ENCODE measurements at regions not wholly inside any gene's neighbourhood (a gene's known extent, or its start where the extent isn't known, plus 50 kb on each side); places are given as distances from the start of the nearest gene placed in this dataset.

GRCh38 chr17:13384626-13385025 is 217.1 kb downstream of the HS3ST3A1 start:
- ATAC-seq: no peak

GRCh38 chr17:13378361-13378760 is 223.4 kb downstream of the HS3ST3A1 start:
- Mint-ChIP-seq H3K36me3 (no peaks in the 10 kb centered on the region), H3K27ac (no peak overlapping the region), H3K9me3 (peaks cover 0 to 4% of the 10 kb centered on the region in 2 donors)
- DNase-seq (ENCODE audit: low spot score in 2 of 2) (no peak), ATAC-seq (no peak)

More at GRCh38 chr17:13384626-13385025, 217.1 kb downstream of the HS3ST3A1 start:
- Mint-ChIP-seq H3K36me3 (no peaks in the 10 kb centered on the region), H3K27ac (no peak overlapping the region), H3K9me3 (no peaks in the 10 kb centered on the region)
- DNase-seq (ENCODE audit: low spot score in 2 of 2): no peak

- no peak for DNase-seq (ENCODE audit: low spot score in 2 of 2)
- ATAC-seq: no peak
- Mint-ChIP-seq H3K9me3 (peaks cover 0 to 4% of the 10 kb centered on the region in 2 donors), H3K27ac (no peak overlapping the region), H3K36me3 (no peaks in the 10 kb centered on the region)
Measured at GRCh38 chr17:13374203-13375143, 227.3 kb downstream of the HS3ST3A1 start.

- DNase-seq (ENCODE audit: low spot score in 2 of 2) (no peak), ATAC-seq (no peak)
- H3K27ac Mint-ChIP-seq: no peak overlapping the region
- H3K9me3 Mint-ChIP-seq: no peaks in the 10 kb centered on the region
- no peaks in the 10 kb centered on the region for H3K36me3 Mint-ChIP-seq
Measured at GRCh38 chr17:13372432-13372831, 229.3 kb downstream of the HS3ST3A1 start.

GRCh38 chr17:13367154-13367553 is 234.6 kb downstream of the HS3ST3A1 start:
- Mint-ChIP-seq H3K36me3 (no peaks in the 10 kb centered on the region), H3K9me3 (no peaks in the 10 kb centered on the region), H3K27ac (no peak overlapping the region)
- DNase-seq (ENCODE audit: low spot score in 2 of 2) (no peak), ATAC-seq (no peak)

- DNase-seq (ENCODE audit: low spot score in 2 of 2) (no peak), ATAC-seq (no peak)
- no peaks in the 10 kb centered on the region for H3K36me3 Mint-ChIP-seq
- no peak overlapping the region for H3K27ac Mint-ChIP-seq
- H3K9me3 Mint-ChIP-seq: no peaks in the 10 kb centered on the region
Measured at GRCh38 chr17:13365331-13365730, 236.4 kb downstream of the HS3ST3A1 start.

- Mint-ChIP-seq H3K9me3 (no peaks in the 10 kb centered on the region), H3K36me3 (no peaks in the 10 kb centered on the region), H3K27ac (no peak overlapping the region)
- DNase-seq (ENCODE audit: low spot score in 2 of 2): no peak
- ATAC-seq: no peak
Measured at GRCh38 chr17:13363771-13364170, 238.0 kb downstream of the HS3ST3A1 start.

- peak overlapping the region in 1 of 2 donors; percentile 36 for H3K27ac Mint-ChIP-seq
- H3K9me3 Mint-ChIP-seq: no peaks in the 10 kb centered on the region
- no peaks in the 10 kb centered on the region for H3K36me3 Mint-ChIP-seq
- DNase-seq (ENCODE audit: low spot score in 2 of 2) (no peak), ATAC-seq (no peak)
Measured at GRCh38 chr17:13362341-13363122, 239.2 kb downstream of the HS3ST3A1 start.

- ATAC-seq (no peak), DNase-seq (ENCODE audit: low spot score in 2 of 2) (no peak)
- Mint-ChIP-seq H3K9me3 (no peaks in the 10 kb centered on the region), H3K36me3 (no peaks in the 10 kb centered on the region), H3K27ac (no peak overlapping the region)
Measured at GRCh38 chr17:13359774-13360173, 242.0 kb downstream of the HS3ST3A1 start.

- no peak for DNase-seq (ENCODE audit: low spot score in 2 of 2)
- Mint-ChIP-seq H3K36me3 (peaks cover 0 to 4% of the 10 kb centered on the region in 2 donors), H3K27ac (no peak overlapping the region), H3K9me3 (peaks cover 0 to 4% of the 10 kb centered on the region in 2 donors)
- ATAC-seq: no peak
Measured at GRCh38 chr17:13355054-13355453, 246.7 kb downstream of the HS3ST3A1 start.

- no peak for ATAC-seq
- no peak overlapping the region for H3K27ac Mint-ChIP-seq
- peaks cover 0 to 10% of the 10 kb centered on the region in 2 donors for H3K9me3 Mint-ChIP-seq
Measured at GRCh38 chr17:13353590-13353989, 248.1 kb downstream of the HS3ST3A1 start.

GRCh38 chr17:13352747-13353415 is 248.8 kb downstream of the HS3ST3A1 start:
- Mint-ChIP-seq H3K9me3 (peaks cover 0 to 14% of the 10 kb centered on the region in 2 donors), H3K27ac (peak overlapping the region in 1 of 2 donors; percentile 19), H3K36me3 (peaks cover 0 to 11% of the 10 kb centered on the region in 2 donors)
- no peak for ATAC-seq
- no peak for DNase-seq (ENCODE audit: low spot score in 2 of 2)

More at GRCh38 chr17:13353590-13353989, 248.1 kb downstream of the HS3ST3A1 start:
- H3K36me3 Mint-ChIP-seq: peaks cover 0 to 11% of the 10 kb centered on the region in 2 donors
- DNase-seq (ENCODE audit: low spot score in 2 of 2): no peak

- Mint-ChIP-seq H3K9me3 (peaks cover 7 to 26% of the 10 kb centered on the region in 2 donors), H3K36me3 (peaks cover 5 to 17% of the 10 kb centered on the region in 2 donors), H3K27ac (no peak overlapping the region)
- DNase-seq (ENCODE audit: low spot score in 2 of 2): no peak
- ATAC-seq: no peak
Measured at GRCh38 chr17:13351046-13351445, 250.7 kb downstream of the HS3ST3A1 start.

- Mint-ChIP-seq H3K27ac (no peak overlapping the region), H3K36me3 (peaks cover 5 to 17% of the 10 kb centered on the region in 2 donors), H3K9me3 (peaks cover 13 to 31% of the 10 kb centered on the region in 2 donors)
- no peak for ATAC-seq
- no peak for DNase-seq (ENCODE audit: low spot score in 2 of 2)
Measured at GRCh38 chr17:13350466-13350865, 251.3 kb downstream of the HS3ST3A1 start.

GRCh38 chr17:13346996-13347762 is 254.6 kb downstream of the HS3ST3A1 start:
- peak overlapping the region; percentile 78 to 84 for H3K27ac Mint-ChIP-seq
- peaks cover 13 to 31% of the 10 kb centered on the region in 2 donors for H3K9me3 Mint-ChIP-seq
- peak in 1 of 2 donors; percentile 9 for DNase-seq (ENCODE audit: low spot score in 2 of 2)
- peaks cover 5 to 17% of the 10 kb centered on the region in 2 donors for H3K36me3 Mint-ChIP-seq
- ATAC-seq: peak; percentile 84 to 90

- ATAC-seq (no peak), DNase-seq (ENCODE audit: low spot score in 2 of 2) (no peak)
- Mint-ChIP-seq H3K27ac (peak overlapping the region; percentile 50 to 72), H3K9me3 (peaks cover 13 to 31% of the 10 kb centered on the region in 2 donors), H3K36me3 (peaks cover 5 to 17% of the 10 kb centered on the region in 2 donors)
Measured at GRCh38 chr17:13346592-13346991, 255.1 kb downstream of the HS3ST3A1 start.

Data from activated naive CD4-positive, alpha-beta T cell treated with anti-CD3 and anti-CD28 coated beads, Interleukin-2, amount 50 U/mL, for 72 hours (primary cell).